OCI-LY1 (cell line): ENCODE measurements at regions not wholly inside any gene's neighbourhood (a gene's known extent, or its start where the extent isn't known, plus 50 kb on each side); places are given as distances from the start of the nearest gene placed in this dataset.

ENCODE experiments used
- CTCF ChIP-seq: fragments of 200-600 bp; sonication (generic), shearing (Covaris generic); IDR thresholded peaks from 2 replicates; pipeline ENCODE4 v1.5.1; 2017; ENCODE audit warnings: mild to moderate bottlenecking, antibody characterized with exemption, low read length, moderate library complexity, mixed read lengths
- EZH2 ChIP-seq: fragments of 200-600 bp; sonication (generic), shearing (Covaris generic); IDR thresholded peaks from 2 replicates; pipeline ENCODE4 v1.8.0; 2017; ENCODE audit warnings: borderline replicate concordance, mixed run types, mild to moderate bottlenecking, antibody characterized with exemption, low read length, moderate library complexity, mixed read lengths

- TF ChIP-seq EZH2 (no peak), CTCF (no peak)
Observed at GRCh38 chr3:170809975-170810357, 60.0 kb downstream of the RPL22L1 start.
